WTC11 (cell line): ENCODE measurements at regions not wholly inside any gene's neighbourhood (a gene's known extent, or its start where the extent isn't known, plus 50 kb on each side); places are given as distances from the start of the nearest gene placed in this dataset.

ENCODE experiments used
- ATAC-seq: fragments of 200-7000 bp; cut with Tn5 transposase; 2 replicates; pipeline ENCODE4 v1.10.0; 2021; ENCODE audit warnings: mild to moderate bottlenecking, moderate library complexity
- CTCF ChIA-PET: fragments of 300-600 bp; sonication (Branson Sonifier 250); formaldehyde crosslinking; loops from one replicate; lab custom pipeline; 2021; ENCODE audit warnings: antibody characterized with exemption; lab: Charles Lee
- POLR2A ChIA-PET: fragments of 350-600 bp; sonication (Branson Sonifier 250); formaldehyde crosslinking; loops from one replicate; lab custom pipeline; 2021; ENCODE audit warnings: antibody characterized with exemption; lab: Charles Lee
- DNase-seq: peaks from one replicate; pipeline ENCODE4 v3.0.0; 2021; ENCODE audit warnings: low spot score
- H3K27ac Mint-ChIP-seq: 2 replicates; pipeline ENCODE4 v1.8.0; 2021; ENCODE audit warnings: mixed read lengths
- H3K27me3 Mint-ChIP-seq: 2 replicates; pipeline ENCODE4 v1.8.0; 2021; ENCODE audit warnings: low read depth, mild to moderate bottlenecking, moderate library complexity, mixed read lengths
- H3K36me3 Mint-ChIP-seq: 2 replicates; pipeline ENCODE4 v1.8.0; 2021; ENCODE audit warnings: mixed read lengths
- H3K4me1 Mint-ChIP-seq: 2 replicates; pipeline ENCODE4 v1.8.0; 2022; ENCODE audit warnings: mixed read lengths
- H3K4me3 Mint-ChIP-seq: 2 replicates; pipeline ENCODE4 v1.8.0; 2021; ENCODE audit warnings: mild to moderate bottlenecking, moderate library complexity, mixed read lengths
- H3K9me3 Mint-ChIP-seq: 2 replicates; pipeline ENCODE4 v1.8.0; 2021; ENCODE audit warnings: mixed read lengths
- AFF4 ChIP-seq: sonication (generic); formaldehyde crosslinking; IDR thresholded peaks from 2 replicates; pipeline ENCODE4 v1.8.1; 2023; ENCODE audit warnings: mild to moderate bottlenecking, missing genetic modification reagents, borderline replicate concordance
- ATF2 ChIP-seq: sonication (generic); formaldehyde crosslinking; IDR thresholded peaks from 2 replicates; pipeline ENCODE4 v1.8.1; 2022; ENCODE audit warnings: low read depth, missing genetic modification reagents, borderline replicate concordance
- CREB1 ChIP-seq: sonication (generic); formaldehyde crosslinking; IDR thresholded peaks from 2 replicates; pipeline ENCODE4 v1.8.0; 2023; ENCODE audit warnings: mild to moderate bottlenecking, missing genetic modification reagents
- E2F1 ChIP-seq: sonication (generic); formaldehyde crosslinking; IDR thresholded peaks from 2 replicates; pipeline ENCODE4 v1.8.0; 2022; ENCODE audit warnings: mild to moderate bottlenecking, missing genetic modification reagents
- EMX1 ChIP-seq: fragments of 250-450 bp; sonication (Bioruptor Pico); IDR thresholded peaks from 2 replicates; pipeline ENCODE4 v1.8.0; 2021; ENCODE audit warnings: mild to moderate bottlenecking
- ETV6 ChIP-seq: sonication (generic); formaldehyde crosslinking; IDR thresholded peaks from 2 replicates; pipeline ENCODE4 v1.8.1; 2022; ENCODE audit warnings: mild to moderate bottlenecking, missing genetic modification reagents
- FOXK1 ChIP-seq: sonication (generic); formaldehyde crosslinking; IDR thresholded peaks from 2 replicates; pipeline ENCODE4 v1.8.0; 2022; ENCODE audit warnings: mild to moderate bottlenecking, moderate library complexity, missing genetic modification reagents
- FOXP1 ChIP-seq: sonication (generic); formaldehyde crosslinking; IDR thresholded peaks from 2 replicates; pipeline ENCODE4 v1.8.0; 2022; ENCODE audit warnings: missing genetic modification reagents, mild to moderate bottlenecking, moderate library complexity, borderline replicate concordance
- GTF2I ChIP-seq: fragments of 250-450 bp; sonication (Bioruptor Pico); conservative IDR thresholded peaks from 2 replicates; pipeline ENCODE4 v1.4.0; 2021; ENCODE audit warnings: mild to moderate bottlenecking
- IRF1 ChIP-seq: sonication (generic); formaldehyde crosslinking; IDR thresholded peaks from 2 replicates; pipeline ENCODE4 v1.8.0; 2023; ENCODE audit warnings: missing genetic modification reagents
- IRF2 ChIP-seq: sonication (generic); formaldehyde crosslinking; IDR thresholded peaks from 2 replicates; pipeline ENCODE4 v1.8.0; 2022; ENCODE audit warnings: low read depth, missing genetic modification reagents, borderline replicate concordance
- KAT7 ChIP-seq: sonication (generic); formaldehyde crosslinking; IDR thresholded peaks from 2 replicates; pipeline ENCODE4 v1.8.1; 2023; ENCODE audit warnings: missing genetic modification reagents, mild to moderate bottlenecking, borderline replicate concordance
- MAX ChIP-seq: sonication (generic); formaldehyde crosslinking; IDR thresholded peaks from 2 replicates; pipeline ENCODE4 v1.8.0; 2022; ENCODE audit warnings: mild to moderate bottlenecking, missing genetic modification reagents
- MLX ChIP-seq: sonication (generic); formaldehyde crosslinking; IDR thresholded peaks from 2 replicates; pipeline ENCODE4 v1.8.1; 2023; ENCODE audit warnings: mild to moderate bottlenecking, missing genetic modification reagents, moderate library complexity
- MXD4 ChIP-seq: fragments of 250-450 bp; sonication (Bioruptor Pico); IDR thresholded peaks from 2 replicates; pipeline ENCODE4 v1.8.0; 2021; ENCODE audit warnings: mild to moderate bottlenecking, moderate library complexity, borderline replicate concordance
- NFYB ChIP-seq: sonication (generic); formaldehyde crosslinking; conservative IDR thresholded peaks from 2 replicates; pipeline ENCODE4 v1.8.0; 2022; ENCODE audit warnings: low read depth, missing genetic modification reagents
- NR2C2 ChIP-seq: sonication (generic); formaldehyde crosslinking; IDR thresholded peaks from 2 replicates; pipeline ENCODE4 v1.8.0; 2022; ENCODE audit warnings: mild to moderate bottlenecking, missing genetic modification reagents
- OVOL2 ChIP-seq: fragments of 250-450 bp; sonication (Bioruptor Pico); IDR thresholded peaks from 2 replicates; pipeline ENCODE4 v1.9.0; 2021; ENCODE audit warnings: mild to moderate bottlenecking, borderline replicate concordance
- SMAD4 ChIP-seq: sonication (generic); formaldehyde crosslinking; IDR thresholded peaks from 2 replicates; pipeline ENCODE4 v1.8.0; 2022; ENCODE audit warnings: mild to moderate bottlenecking, missing genetic modification reagents
- TEAD1 ChIP-seq: sonication (generic); formaldehyde crosslinking; IDR thresholded peaks from 2 replicates; pipeline ENCODE4 v1.8.0; 2022; ENCODE audit warnings: mild to moderate bottlenecking, missing genetic modification reagents
- USF1 ChIP-seq: sonication (generic); formaldehyde crosslinking; IDR thresholded peaks from 2 replicates; pipeline ENCODE4 v1.8.0; 2022; ENCODE audit warnings: mild to moderate bottlenecking, missing genetic modification reagents
- ZNF121 ChIP-seq: sonication (generic); formaldehyde crosslinking; IDR thresholded peaks from 2 replicates; pipeline ENCODE4 v1.8.0; 2023; ENCODE audit warnings: missing genetic modification reagents
- ZNF423 ChIP-seq: fragments of 250-450 bp; sonication (Bioruptor Pico); IDR thresholded peaks from 2 replicates; pipeline ENCODE4 v2.1.2; 2022; ENCODE audit warnings: mild to moderate bottlenecking, moderate library complexity
- ZSCAN18 ChIP-seq: fragments of 250-450 bp; sonication (Bioruptor Pico); IDR thresholded peaks from 2 replicates; pipeline ENCODE4 v2.1.2; 2022; ENCODE audit warnings: mild to moderate bottlenecking, moderate library complexity

- TF ChIP-seq MLX (no peak), NR2C2 (CRISPR knock-in tag) (no peak), NFYB (CRISPR knock-in tag) (no peak), KAT7 (no peak), IRF1 (CRISPR knock-in tag) (no peak)
Measured at GRCh38 chr2:234320066-234320465, 176.8 kb downstream of the ARL4C start (continued).

GRCh38 chr2:234318361-234318760 is 178.5 kb downstream of the ARL4C start:
- CTCF ChIA-PET = no interaction called here
- no peaks in the 10 kb centered on the region for H3K36me3 Mint-ChIP-seq
- no peak for ATAC-seq
- no peak for TF ChIP-seq TEAD1
- TF ChIP-seq ZNF121 (CRISPR knock-in tag) = no peak
- TF ChIP-seq MAX (CRISPR knock-in tag) = no peak
- no peak for TF ChIP-seq IRF2
- TF ChIP-seq MXD4 (CRISPR knock-in tag) = no peak
- no peak for TF ChIP-seq ZSCAN18
- no peak for TF ChIP-seq ETV6 (CRISPR knock-in tag)
- TF ChIP-seq OVOL2 (CRISPR knock-in tag) = no peak
- no peak for TF ChIP-seq FOXP1 (CRISPR knock-in tag)
- TF ChIP-seq SMAD4 = no peak
- TF ChIP-seq GTF2I (CRISPR knock-in tag) = no peak
- no peak for TF ChIP-seq CREB1 (CRISPR knock-in tag)
- TF ChIP-seq AFF4 (CRISPR knock-in tag) = no peak
- POLR2A ChIA-PET = no interaction called here
- no peaks in the 10 kb centered on the region for H3K4me1 Mint-ChIP-seq
- H3K27me3 Mint-ChIP-seq = no peaks in the 10 kb centered on the region; the same call in 1 of the 2 replicates
- no peak overlapping the region for H3K4me3 Mint-ChIP-seq
- peaks cover 6% of the 10 kb centered on the region; the same call in 1 of the 2 replicates for H3K9me3 Mint-ChIP-seq
- no peak overlapping the region for H3K27ac Mint-ChIP-seq
- DNase-seq = no peak

GRCh38 chr2:234313558-234313957 is 183.3 kb downstream of the ARL4C start:
- Mint-ChIP-seq H3K9me3 (peaks cover 3% of the 10 kb centered on the region; the same call in 1 of the 2 replicates), H3K4me1 (no peaks in the 10 kb centered on the region)
- TF ChIP-seq E2F1 (CRISPR knock-in tag) (no peak), USF1 (CRISPR knock-in tag) (no peak), FOXK1 (CRISPR knock-in tag) (no peak), ATF2 (CRISPR knock-in tag) (no peak), EMX1 (CRISPR knock-in tag) (no peak), CREB1 (CRISPR knock-in tag) (no peak), ZNF423 (CRISPR knock-in tag) (no peak)

More at GRCh38 chr2:234313558-234313957, 183.3 kb downstream of the ARL4C start:
- Mint-ChIP-seq H3K27me3 (no peaks in the 10 kb centered on the region; the same call in 1 of the 2 replicates), H3K4me3 (no peak overlapping the region), H3K27ac (no peak overlapping the region), H3K36me3 (no peaks in the 10 kb centered on the region)
- no peak for DNase-seq
- ChIA-PET CTCF (no interaction called here), POLR2A (no interaction called here)
- ATAC-seq = no peak
